Brain microvascular endothelial cell (primary cell): ENCODE measurements at regions not wholly inside any gene's neighbourhood (a gene's known extent, or its start where the extent isn't known, plus 50 kb on each side); places are given as distances from the start of the nearest gene placed in this dataset.
"Not testable (repeated sequence)": the region's sequence is repeated elsewhere in the genome, so short reads cannot be mapped to it uniquely, and the experiment has no call there.

Experiments used
- DNase-seq: peaks from one replicate; pipeline ENCODE4 v3.0.0-alpha.2; 2020
- H3K27ac ChIP-seq: fragments of 250-450 bp; sonication (Bioruptor Pico); 2 replicates; pipeline ENCODE4 v1.5.1; 2020; ENCODE audit warnings: mild to moderate bottlenecking, moderate library complexity
- H3K27me3 ChIP-seq: fragments of 250-450 bp; sonication (Bioruptor Pico); replicated peaks from 2 replicates; pipeline ENCODE4 v1.5.1; 2020; ENCODE audit warnings: mild to moderate bottlenecking
- H3K36me3 ChIP-seq: fragments of 250-450 bp; sonication (Bioruptor Pico); replicated peaks from 2 replicates; pipeline ENCODE4 v1.5.1; 2020; ENCODE audit warnings: mild to moderate bottlenecking
- H3K4me3 ChIP-seq: 2 replicates; pipeline ENCODE4 v1.5.1; 2011; ENCODE audit warnings: low read depth, mild to moderate bottlenecking, control low read depth, low read length, moderate library complexity
- in situ Hi-C: cut with HindIII; loops from 2 replicates; pipeline ENCODE4 v1.10.0; 2017; ENCODE audit warnings: low sequenced_read_pairs, low pct_ligation_motif_present
- TF ChIP-seq, protein P1 (sequence below): IDR thresholded peaks from 2 replicates; pipeline ENCODE4 v1.5.1; 2011; ENCODE audit warnings: low read depth, mild to moderate bottlenecking, moderate library complexity, low read length, control low read depth, inconsistent platforms; ENCODE audit errors: missing control alignments

DNA sequence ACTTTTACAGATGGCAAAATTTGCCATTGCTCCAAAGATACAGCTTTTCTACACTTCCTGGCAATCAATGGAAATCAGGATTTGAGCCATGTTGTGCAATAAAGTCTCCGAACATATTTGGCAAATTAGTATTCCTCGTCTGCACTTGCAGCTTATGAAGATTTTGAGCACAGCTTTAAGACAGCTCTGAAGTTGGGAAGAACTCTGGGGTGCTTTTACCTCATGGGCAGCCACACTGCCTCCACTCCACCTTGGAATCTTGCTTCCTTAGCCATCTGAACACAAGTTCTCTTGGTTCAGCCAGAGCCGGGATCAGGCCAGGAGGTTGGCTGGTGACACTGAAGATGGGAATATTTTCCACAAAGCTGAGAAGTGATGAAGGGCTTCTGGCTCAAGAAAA, 191.2 kb downstream of the CWF19L2 start:
- Histone ChIP-seq H3K36me3 (no peaks in the 10 kb centered on the region), H3K4me3 (no peak overlapping the region), H3K27me3 (no peaks in the 10 kb centered on the region), H3K27ac (no peak overlapping the region)
- in situ Hi-C loops: no loop called here
- TF ChIP-seq, protein P1, sequence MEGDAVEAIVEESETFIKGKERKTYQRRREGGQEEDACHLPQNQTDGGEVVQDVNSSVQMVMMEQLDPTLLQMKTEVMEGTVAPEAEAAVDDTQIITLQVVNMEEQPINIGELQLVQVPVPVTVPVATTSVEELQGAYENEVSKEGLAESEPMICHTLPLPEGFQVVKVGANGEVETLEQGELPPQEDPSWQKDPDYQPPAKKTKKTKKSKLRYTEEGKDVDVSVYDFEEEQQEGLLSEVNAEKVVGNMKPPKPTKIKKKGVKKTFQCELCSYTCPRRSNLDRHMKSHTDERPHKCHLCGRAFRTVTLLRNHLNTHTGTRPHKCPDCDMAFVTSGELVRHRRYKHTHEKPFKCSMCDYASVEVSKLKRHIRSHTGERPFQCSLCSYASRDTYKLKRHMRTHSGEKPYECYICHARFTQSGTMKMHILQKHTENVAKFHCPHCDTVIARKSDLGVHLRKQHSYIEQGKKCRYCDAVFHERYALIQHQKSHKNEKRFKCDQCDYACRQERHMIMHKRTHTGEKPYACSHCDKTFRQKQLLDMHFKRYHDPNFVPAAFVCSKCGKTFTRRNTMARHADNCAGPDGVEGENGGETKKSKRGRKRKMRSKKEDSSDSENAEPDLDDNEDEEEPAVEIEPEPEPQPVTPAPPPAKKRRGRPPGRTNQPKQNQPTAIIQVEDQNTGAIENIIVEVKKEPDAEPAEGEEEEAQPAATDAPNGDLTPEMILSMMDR: no peak
- no peak for DNase-seq

DNA sequence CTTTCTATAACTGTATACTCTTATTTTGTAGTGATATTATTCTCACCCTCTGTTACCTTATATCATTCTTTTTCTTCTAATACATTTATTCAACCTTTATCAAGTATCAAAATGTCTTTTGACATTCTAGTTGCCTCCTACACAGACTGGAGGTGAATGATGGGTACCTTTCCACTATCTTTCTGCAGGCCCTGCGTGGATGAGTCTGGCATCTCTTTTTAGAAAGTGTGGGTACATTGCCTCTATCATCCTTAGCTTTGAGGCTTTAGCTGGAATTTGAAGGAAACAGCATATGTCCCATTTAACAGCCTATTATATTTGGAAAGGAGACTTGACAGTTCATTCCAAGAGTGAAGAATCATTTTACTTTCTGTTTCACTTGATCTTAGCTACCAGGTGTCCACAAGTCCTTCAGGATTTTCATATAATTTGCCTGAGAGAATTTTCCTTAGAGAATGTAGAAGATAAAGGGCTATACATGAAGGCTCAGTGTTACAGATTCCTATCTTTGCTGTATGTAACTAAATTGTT, 192.0 kb downstream of the CWF19L2 start:
- no peak for DNase-seq
- H3K36me3 ChIP-seq: no peaks in the 10 kb centered on the region
- no peak overlapping the region for H3K27ac ChIP-seq
- TF ChIP-seq, protein P1: no peak
- H3K27me3 ChIP-seq: no peaks in the 10 kb centered on the region
- in situ Hi-C loops: no loop called here
- H3K4me3 ChIP-seq: no peak overlapping the region

DNA sequence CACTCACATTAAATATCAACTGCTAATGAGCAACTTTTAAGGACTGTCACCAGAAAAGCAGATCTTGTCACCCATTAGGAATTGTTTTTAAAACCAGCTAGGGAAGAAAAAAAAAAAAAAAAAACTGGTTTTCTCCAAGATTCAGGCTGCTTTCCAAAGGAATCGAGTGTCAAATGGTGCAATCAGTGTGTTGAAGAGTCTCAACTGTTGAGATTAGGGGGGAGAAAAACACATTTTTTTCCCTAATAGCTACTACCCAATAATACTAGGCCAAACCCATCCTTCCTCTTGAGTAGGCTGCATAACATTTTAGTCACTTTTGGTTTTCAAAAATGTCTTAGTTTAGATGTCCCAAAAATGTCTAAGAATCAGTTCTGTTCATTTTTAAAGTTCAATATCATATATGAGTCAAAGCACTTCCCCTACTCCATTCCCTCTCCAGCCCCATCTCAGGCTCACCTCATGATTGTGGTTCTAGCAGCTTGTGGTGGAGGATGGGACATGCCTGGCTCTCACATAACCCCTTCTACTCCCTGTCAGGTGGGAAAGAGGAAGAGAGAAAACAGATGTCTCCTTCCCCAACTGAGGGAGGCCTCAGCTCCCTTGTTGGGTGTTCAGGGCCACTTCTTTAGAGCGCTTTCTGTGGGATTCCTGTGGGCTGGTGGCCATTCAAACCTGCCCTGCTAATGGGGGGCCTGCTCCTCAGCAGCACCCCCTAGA, 193.6 kb downstream of the CWF19L2 start:
- TF ChIP-seq, protein P1: no peak
- in situ Hi-C loops: no loop called here
- Histone ChIP-seq H3K27me3 (no peaks in the 10 kb centered on the region), H3K36me3 (no peaks in the 10 kb centered on the region), H3K27ac (no peak overlapping the region), H3K4me3 (no peak overlapping the region)
- DNase-seq: no peak

DNA sequence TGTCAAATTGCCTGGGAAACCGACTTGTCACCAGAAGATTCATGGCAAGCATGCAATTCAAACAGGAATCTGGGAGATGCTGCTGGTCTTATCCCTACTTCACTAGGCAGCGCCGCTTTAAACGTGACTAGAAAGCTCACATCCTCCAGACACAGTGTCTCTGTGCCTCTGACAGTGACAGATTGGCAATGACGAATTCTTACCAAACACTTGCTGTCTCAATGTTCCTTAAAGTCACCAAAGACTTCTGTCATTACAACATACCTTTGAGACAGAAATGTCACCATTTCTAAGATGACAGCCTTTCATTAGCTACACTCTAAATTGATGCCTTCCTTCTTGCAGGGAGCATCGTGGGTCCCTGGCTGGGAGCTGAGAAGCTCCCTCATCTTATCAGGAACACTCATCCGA, 197.8 kb downstream of the CWF19L2 start:
- in situ Hi-C loops: no loop called here
- TF ChIP-seq, protein P1: no peak
- H3K36me3 ChIP-seq: no peaks in the 10 kb centered on the region

DNA sequence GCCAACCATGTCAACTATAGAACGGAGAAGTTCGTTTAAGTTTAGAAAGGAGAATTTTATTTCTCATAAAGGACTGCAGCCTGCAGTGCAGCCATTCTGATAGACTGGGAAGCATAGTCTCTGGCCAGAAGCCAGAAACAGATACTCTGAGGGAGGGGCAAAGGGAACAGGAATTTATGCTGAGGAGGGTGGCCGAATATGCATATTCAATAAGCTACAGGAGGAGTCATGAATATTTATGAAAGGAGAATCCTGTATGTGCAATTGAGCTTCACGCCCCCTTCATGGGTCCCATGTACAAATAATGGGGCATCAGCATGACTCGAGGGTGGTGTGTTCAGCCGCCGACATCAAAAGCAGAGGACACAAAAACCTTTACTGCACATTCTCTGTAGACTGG, 199.9 kb downstream of the CWF19L2 start:
- in situ Hi-C loops: no loop called here
- Histone ChIP-seq H3K36me3 (no peaks in the 10 kb centered on the region), H3K27me3 (no peaks in the 10 kb centered on the region), H3K4me3 (no peak overlapping the region), H3K27ac (no peak overlapping the region)
- no peak for DNase-seq
- TF ChIP-seq, protein P1: no peak

More for the DNA sequence above, 197.8 kb downstream of the CWF19L2 start:
- Histone ChIP-seq H3K27ac (no peak overlapping the region), H3K4me3 (no peak overlapping the region), H3K27me3 (no peaks in the 10 kb centered on the region)
- no peak for DNase-seq

DNA sequence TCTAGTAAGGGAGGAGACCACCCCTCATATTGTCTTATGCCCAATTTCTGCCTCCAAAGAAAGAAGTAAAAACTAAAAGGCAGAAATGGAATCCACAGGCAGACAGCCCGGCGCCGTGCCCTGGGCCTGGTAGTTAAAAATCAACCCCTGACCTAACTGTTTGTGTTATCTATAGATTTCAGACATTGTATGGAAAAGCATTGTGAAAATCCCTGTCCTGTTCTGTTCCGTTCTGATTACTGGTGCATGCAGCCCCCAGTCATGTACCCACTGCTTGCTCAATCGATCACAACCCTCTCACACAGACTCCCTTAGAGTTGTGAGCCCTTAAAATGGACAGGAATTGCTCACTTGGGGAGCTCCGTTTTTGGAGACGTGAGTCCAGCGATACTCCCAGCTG, 204.0 kb downstream of the CWF19L2 start:
- H3K27me3 ChIP-seq, in situ Hi-C loops, DNase-seq, H3K4me3 ChIP-seq, H3K27ac ChIP-seq, H3K36me3 ChIP-seq: not testable (repeated sequence)
